ENCODE measurements at regions not wholly inside any gene's neighbourhood (a gene's known extent, or its start where the extent isn't known, plus 50 kb on each side); places are given as distances from the start of the nearest gene placed in this dataset.

DNA sequence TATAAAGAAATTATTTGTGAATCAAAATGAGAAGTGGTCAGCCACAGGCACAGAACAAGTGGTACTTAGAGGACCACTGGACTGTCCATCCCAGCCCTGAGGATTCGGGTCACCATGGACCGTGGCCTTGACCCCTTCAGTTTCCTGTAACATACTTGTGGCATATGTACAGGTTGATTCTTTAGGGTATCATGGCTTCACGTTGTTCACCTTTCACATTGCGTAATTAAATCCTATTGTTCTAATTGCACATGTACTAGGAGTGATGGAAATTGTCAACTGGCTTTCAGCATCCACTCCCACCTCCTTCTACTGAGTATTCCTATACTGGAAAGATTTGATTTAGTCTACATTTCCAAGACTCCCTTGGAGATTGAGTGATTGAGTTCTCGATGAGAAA, 148.3 kb upstream of the GJB5 start:
- no peak for ATAC-seq
- Histone ChIP-seq H3K9me3 (no peaks in the 10 kb centered on the region), H3K4me1 (no peaks in the 10 kb centered on the region), H3K4me3 (no peak overlapping the region), H3K36me3 (no peaks in the 10 kb centered on the region), H3K27me3 (peaks cover 0 to 63% (median 16%) of the 10 kb centered on the region in 7 donors), H3K27ac (no peak overlapping the region)
- no peak for DNase-seq
- intact Hi-C loops (cut with DNase I): no loop called here
- TF ChIP-seq, protein P1, sequence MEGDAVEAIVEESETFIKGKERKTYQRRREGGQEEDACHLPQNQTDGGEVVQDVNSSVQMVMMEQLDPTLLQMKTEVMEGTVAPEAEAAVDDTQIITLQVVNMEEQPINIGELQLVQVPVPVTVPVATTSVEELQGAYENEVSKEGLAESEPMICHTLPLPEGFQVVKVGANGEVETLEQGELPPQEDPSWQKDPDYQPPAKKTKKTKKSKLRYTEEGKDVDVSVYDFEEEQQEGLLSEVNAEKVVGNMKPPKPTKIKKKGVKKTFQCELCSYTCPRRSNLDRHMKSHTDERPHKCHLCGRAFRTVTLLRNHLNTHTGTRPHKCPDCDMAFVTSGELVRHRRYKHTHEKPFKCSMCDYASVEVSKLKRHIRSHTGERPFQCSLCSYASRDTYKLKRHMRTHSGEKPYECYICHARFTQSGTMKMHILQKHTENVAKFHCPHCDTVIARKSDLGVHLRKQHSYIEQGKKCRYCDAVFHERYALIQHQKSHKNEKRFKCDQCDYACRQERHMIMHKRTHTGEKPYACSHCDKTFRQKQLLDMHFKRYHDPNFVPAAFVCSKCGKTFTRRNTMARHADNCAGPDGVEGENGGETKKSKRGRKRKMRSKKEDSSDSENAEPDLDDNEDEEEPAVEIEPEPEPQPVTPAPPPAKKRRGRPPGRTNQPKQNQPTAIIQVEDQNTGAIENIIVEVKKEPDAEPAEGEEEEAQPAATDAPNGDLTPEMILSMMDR (IDR thresholded peaks at IDR 0.05): no peak
- WGBS, 2 donors: 86 to 90% methylated on average over 5 of the region's 5 CpGs

GRCh38 chr1:34610063-34610462, 144.8 kb upstream of the GJB5 start:
- no peak overlapping the region for H3K27ac ChIP-seq
- intact Hi-C loops (cut with DNase I): no loop called here
- no peak overlapping the region for H3K4me3 ChIP-seq
- H3K27me3 ChIP-seq: peaks cover 0 to 50% (median 21%) of the 10 kb centered on the region in 7 donors
- TF ChIP-seq, protein P1 (IDR thresholded peaks at IDR 0.05): no peak
- H3K9me3 ChIP-seq: no peaks in the 10 kb centered on the region
- no peaks in the 10 kb centered on the region for H3K4me1 ChIP-seq
- ATAC-seq (no peak), DNase-seq (no peak)
- H3K36me3 ChIP-seq: no peaks in the 10 kb centered on the region
- 50% methylated on average over 2 of the region's 2 CpGs for WGBS, 2 donors

- WGBS, 2 donors: 61 to 67% methylated on average over 5 of the region's 5 CpGs
- DNase-seq (no peak), ATAC-seq (no peak)
- no peak overlapping the region for H3K27ac ChIP-seq
- intact Hi-C loops (cut with DNase I): no loop called here
- H3K4me1 ChIP-seq: no peaks in the 10 kb centered on the region
- TF ChIP-seq, protein P1 (IDR thresholded peaks at IDR 0.05): no peak
- H3K36me3 ChIP-seq: no peaks in the 10 kb centered on the region
- no peak overlapping the region for H3K4me3 ChIP-seq
- H3K27me3 ChIP-seq: peaks cover 0 to 62% (median 25%) of the 10 kb centered on the region in 7 donors
- no peaks in the 10 kb centered on the region for H3K9me3 ChIP-seq
Measured at GRCh38 chr1:34611571-34611970, 143.3 kb upstream of the GJB5 start.

DNA sequence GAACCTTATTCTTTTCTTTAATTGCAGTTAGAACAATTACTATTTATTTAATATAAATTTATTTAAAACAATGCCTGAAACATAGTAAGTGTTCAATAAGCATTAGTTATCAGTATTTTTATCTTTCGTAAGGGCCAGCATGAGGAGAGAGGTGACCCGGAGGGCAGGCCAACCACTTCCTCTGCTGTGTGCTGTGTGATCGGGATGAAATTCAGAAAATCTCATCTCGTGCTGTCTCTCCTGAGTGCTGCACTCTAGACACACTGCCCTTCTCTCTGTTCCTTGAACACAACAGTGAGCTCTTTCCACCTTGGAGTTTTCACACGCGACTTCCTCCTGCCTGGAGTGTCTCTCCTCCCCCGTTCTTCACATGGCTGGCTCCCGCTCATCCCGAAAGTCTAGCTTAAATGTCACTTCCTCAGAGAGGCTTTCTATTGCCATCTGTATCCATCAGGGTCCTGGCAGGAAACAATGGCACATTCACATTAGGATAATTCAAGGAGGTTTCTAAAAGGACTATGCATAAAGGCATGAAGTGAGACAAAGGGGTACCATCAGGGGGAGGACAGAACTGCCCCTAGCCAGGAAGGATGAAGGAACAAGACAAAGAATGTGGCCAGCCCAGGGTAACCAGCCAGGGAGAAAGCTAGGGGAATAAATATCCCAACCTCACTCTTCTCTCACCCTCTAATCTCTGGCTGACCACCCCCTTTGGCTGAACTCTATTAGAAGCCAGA, 142.6 kb upstream of the GJB5 start:
- TF ChIP-seq, protein P1 (IDR thresholded peaks at IDR 0.05): no peak
- intact Hi-C loops (cut with DNase I): no loop called here
- DNase-seq (no peak), ATAC-seq (no peak)
- peaks cover 0 to 64% (median 25%) of the 10 kb centered on the region in 7 donors for H3K27me3 ChIP-seq
- H3K4me3 ChIP-seq: no peak overlapping the region
- no peak overlapping the region for H3K27ac ChIP-seq
- no peaks in the 10 kb centered on the region for H3K4me1 ChIP-seq
- WGBS, 2 donors: 52 to 59% methylated on average over 9 of the region's 9 CpGs
- H3K36me3 ChIP-seq: no peaks in the 10 kb centered on the region
- H3K9me3 ChIP-seq: no peaks in the 10 kb centered on the region
